SU-DHL-6 (cell line): ENCODE measurements at regions not wholly inside any gene's neighbourhood (a gene's known extent, or its start where the extent isn't known, plus 50 kb on each side); places are given as distances from the start of the nearest gene placed in this dataset.
"Not testable (repeated sequence)": the region's sequence is repeated elsewhere in the genome, so short reads cannot be mapped to it uniquely, and the experiment has no call there.

ENCODE experiments used
- H2AFZ ChIP-seq: fragments of 200-600 bp; sonication (generic); 2 replicates; pipeline ENCODE4 v1.6.1; 2014; ENCODE audit warnings: low read depth, mild to moderate bottlenecking, moderate library complexity, mixed read lengths, antibody characterized with exemption, low read length; ENCODE audit not compliant: severe bottlenecking
- H3F3A ChIP-seq: fragments of 200-600 bp; shearing (Covaris generic); 2 replicates; pipeline ENCODE4 v1.6.0; 2016; ENCODE audit warnings: antibody characterized with exemption, mild to moderate bottlenecking; ENCODE audit not compliant: insufficient read depth
- H3K27ac ChIP-seq: fragments of 200-600 bp; sonication (generic); 2 replicates; pipeline ENCODE4 v1.5.1; 2016; ENCODE audit warnings: low read depth, mild to moderate bottlenecking, low read length, moderate library complexity, mixed read lengths
- H3K27me3 ChIP-seq: fragments of 200-600 bp; sonication (generic), shearing (Covaris generic); 2 replicates; pipeline ENCODE4 v1.6.0; 2014; ENCODE audit warnings: mild to moderate bottlenecking, low read length
- H3K36me3 ChIP-seq: fragments of 200-600 bp; sonication (generic); 2 replicates; pipeline ENCODE4 v1.6.1; 2014; ENCODE audit warnings: mild to moderate bottlenecking, low read length, mixed read lengths
- H3K4me2 ChIP-seq: fragments of 300-600, 200-600 bp; shearing (Covaris generic), sonication (generic); 2 replicates; pipeline ENCODE4 v1.6.0; 2014; ENCODE audit warnings: low read length, low read depth, mild to moderate bottlenecking; ENCODE audit not compliant: poor library complexity, severe bottlenecking
- H3K4me3 ChIP-seq: fragments of 200-600 bp; sonication (generic); 2 replicates; pipeline ENCODE4 v1.5.1; 2014; ENCODE audit warnings: antibody characterized with exemption, low read length, mild to moderate bottlenecking, mixed read lengths; ENCODE audit not compliant: insufficient read depth, poor library complexity, severe bottlenecking
- H3K79me2 ChIP-seq: fragments of 200-600 bp; sonication (generic); 2 replicates; pipeline ENCODE4 v1.6.1; 2014; ENCODE audit warnings: mild to moderate bottlenecking, low read length, moderate library complexity; ENCODE audit not compliant: insufficient read depth
- H3K9ac ChIP-seq: fragments of 200-600 bp; sonication (generic); 2 replicates; pipeline ENCODE4 v1.7.0; 2014; ENCODE audit warnings: mild to moderate bottlenecking, low read length
- H3K9me2 ChIP-seq: fragments of 200-600 bp; sonication (generic); replicated peaks from 2 replicates; pipeline ENCODE4 v1.6.1; 2014; ENCODE audit warnings: low read length; ENCODE audit not compliant: insufficient read depth
- H3K9me3 ChIP-seq: fragments of 200-600 bp; sonication (generic); 2 replicates; pipeline ENCODE4 v1.6.1; 2014; ENCODE audit warnings: low read length, mixed read lengths; ENCODE audit not compliant: insufficient read depth
- H4K20me1 ChIP-seq: fragments of 200-600 bp; sonication (generic); 2 replicates; pipeline ENCODE4 v1.6.1; 2014; ENCODE audit warnings: low read depth, mild to moderate bottlenecking, antibody characterized with exemption, low read length, moderate library complexity, mixed read lengths
- CTCF ChIP-seq: fragments of 200-600 bp; sonication (generic); IDR thresholded peaks from one replicate; pipeline ENCODE4 v1.5.1; 2017; ENCODE audit warnings: antibody characterized with exemption, mild to moderate bottlenecking, low read length, moderate library complexity; ENCODE audit not compliant: insufficient read depth, poor library complexity, severe bottlenecking
- EZH2phosphoT487 ChIP-seq: fragments of 200-600 bp; sonication (generic), shearing (Covaris generic); conservative IDR thresholded peaks from 2 replicates; pipeline ENCODE4 v1.6.1; 2018; ENCODE audit warnings: mild to moderate bottlenecking, antibody characterized with exemption, low read length, moderate library complexity, mixed read lengths

GRCh38 chr12:78375461-78375860 is 489.1 kb upstream of the SYT1 start:
- Histone ChIP-seq H3K9me2 (no peaks in the 10 kb centered on the region), H3K4me3 (no peak overlapping the region), H3F3A (no peaks in the 10 kb centered on the region), H3K9me3 (no peaks in the 10 kb centered on the region), H3K27me3 (no peaks in the 10 kb centered on the region), H3K36me3 (no peaks in the 10 kb centered on the region), H2AFZ (no peak overlapping the region), H3K4me2 (no peak overlapping the region), H3K27ac (no peak overlapping the region), H3K79me2 (no peaks in the 10 kb centered on the region), H4K20me1 (no peaks in the 10 kb centered on the region), H3K9ac (no peak overlapping the region)
- TF ChIP-seq CTCF = no peak

- Histone ChIP-seq H3K9me2 (no peaks in the 10 kb centered on the region), H4K20me1 (no peaks in the 10 kb centered on the region), H3K36me3 (no peaks in the 10 kb centered on the region), H3K27ac (no peak overlapping the region), H3K9me3 (no peaks in the 10 kb centered on the region), H3K4me3 (no peak overlapping the region), H2AFZ (no peak overlapping the region), H3K4me2 (no peak overlapping the region), H3K27me3 (no peaks in the 10 kb centered on the region), H3K79me2 (no peaks in the 10 kb centered on the region), H3K9ac (no peak overlapping the region), H3F3A (no peaks in the 10 kb centered on the region)
- no peak for TF ChIP-seq CTCF
- no peak for TF ChIP-seq EZH2phosphoT487
Observed at GRCh38 chr12:78376257-78376656, 488.3 kb upstream of the SYT1 start.

- not testable (repeated sequence) for H3F3A ChIP-seq, H3K4me3 ChIP-seq, H3K27me3 ChIP-seq, H2AFZ ChIP-seq, H3K9me3 ChIP-seq, H3K9me2 ChIP-seq, H4K20me1 ChIP-seq, H3K27ac ChIP-seq, H3K79me2 ChIP-seq, H3K9ac ChIP-seq, H3K36me3 ChIP-seq, H3K4me2 ChIP-seq
Observed at GRCh38 chr12:78379065-78379464, 485.5 kb upstream of the SYT1 start.

- no peak overlapping the region for H3K4me2 ChIP-seq
- no peak overlapping the region for H3K27ac ChIP-seq
- no peaks in the 10 kb centered on the region for H4K20me1 ChIP-seq
- no peaks in the 10 kb centered on the region for H3K9me2 ChIP-seq
- H3K4me3 ChIP-seq = no peak overlapping the region
- H3K27me3 ChIP-seq = no peaks in the 10 kb centered on the region
- TF ChIP-seq EZH2phosphoT487 (no peak), CTCF (no peak)
- H3K36me3 ChIP-seq = no peaks in the 10 kb centered on the region
- H3F3A ChIP-seq = no peaks in the 10 kb centered on the region
- H3K9ac ChIP-seq = no peak overlapping the region
- H3K79me2 ChIP-seq = no peaks in the 10 kb centered on the region
- H2AFZ ChIP-seq = no peak overlapping the region
- no peaks in the 10 kb centered on the region for H3K9me3 ChIP-seq
Observed at GRCh38 chr12:78383414-78383813, 481.2 kb upstream of the SYT1 start.
